HepG2 (cell line): ENCODE measurements at regions not wholly inside any gene's neighbourhood (a gene's known extent, or its start where the extent isn't known, plus 50 kb on each side); places are given as distances from the start of the nearest gene placed in this dataset.

Experiments
- ATF4 ChIP-seq, 2 experiments: fragments of 450-650 bp in 1 of 2; sonication (generic) in 1 of 2; formaldehyde crosslinking; IDR thresholded peaks; 2 replicates each; pipeline versions ENCODE4 v1.5.0 to v1.8.0; 2020 to 2022; ENCODE audit warnings: mild to moderate bottlenecking in 1 of 2, missing genetic modification reagents in 1 of 2
- BCL6 ChIP-seq: IDR thresholded peaks from 2 replicates; pipeline ENCODE4 v1.6.1; 2016; ENCODE audit warnings: missing genetic modification reagents, missing compliant biosample characterization
- CBX5 ChIP-seq: sonication (generic); formaldehyde crosslinking; IDR thresholded peaks from 2 replicates; pipeline ENCODE4 v1.4.0; 2020; ENCODE audit warnings: missing genetic modification reagents, borderline replicate concordance
- DMTF1 ChIP-seq: sonication (generic); formaldehyde crosslinking; IDR thresholded peaks from 2 replicates; pipeline ENCODE4 v1.4.0; 2020; ENCODE audit warnings: mild to moderate bottlenecking, missing genetic modification reagents
- EP300 ChIP-seq, 3 experiments: sonication (generic) in 1 of 3; formaldehyde crosslinking in 1 of 3; IDR thresholded peaks; 2 replicates each; pipeline versions ENCODE4 v1.5.1 to v1.6.1; 2011 to 2020; ENCODE audit warnings: low read depth in 2 of 3, low read length in 2 of 3, borderline replicate concordance in 1 of 3, improper control_type of control experiment in 1 of 3, mild to moderate bottlenecking in 1 of 3, missing genetic modification reagents in 1 of 3, moderate library complexity in 1 of 3
- FLYWCH1 ChIP-seq: sonication (generic); formaldehyde crosslinking; IDR thresholded peaks from 2 replicates; pipeline ENCODE4 v1.8.1; 2023; ENCODE audit warnings: mild to moderate bottlenecking, missing genetic modification reagents
- FOXP4 ChIP-seq: sonication (generic); formaldehyde crosslinking; IDR thresholded peaks from 2 replicates; pipeline ENCODE4 v1.4.0; 2020; ENCODE audit warnings: missing genetic modification reagents
- HDAC1 ChIP-seq: sonication (generic); formaldehyde crosslinking; IDR thresholded peaks from 2 replicates; pipeline ENCODE4 v1.5.1; 2020; ENCODE audit warnings: mild to moderate bottlenecking, missing genetic modification reagents
- HNF4G ChIP-seq, 2 experiments: sonication (generic) in 1 of 2; formaldehyde crosslinking in 1 of 2; IDR thresholded peaks; 2 replicates each; pipeline versions ENCODE4 v1.4.0 to v1.6.1; 2011 to 2020; ENCODE audit warnings: borderline replicate concordance in 2 of 2, low read depth in 2 of 2, mild to moderate bottlenecking in 2 of 2, low read length in 1 of 2, missing genetic modification reagents in 1 of 2, moderate library complexity in 1 of 2
- ISL2 ChIP-seq: sonication (generic); formaldehyde crosslinking; IDR thresholded peaks from 2 replicates; pipeline ENCODE4 v1.5.0; 2020; ENCODE audit warnings: missing genetic modification reagents
- MIXL1 ChIP-seq: IDR thresholded peaks from 2 replicates; pipeline ENCODE4 v1.6.1; 2016
- NR2C2 ChIP-seq: sonication (generic); formaldehyde crosslinking; IDR thresholded peaks from 2 replicates; pipeline ENCODE4 v1.4.0; 2020; ENCODE audit warnings: missing genetic modification reagents, mild to moderate bottlenecking, moderate library complexity, borderline replicate concordance
- PPARG ChIP-seq: conservative IDR thresholded peaks from 2 replicates; pipeline ENCODE4 v1.6.1; 2016; ENCODE audit warnings: missing biosample characterization, missing genetic modification reagents
- RXRA ChIP-seq: sonication (generic); formaldehyde crosslinking; IDR thresholded peaks from 2 replicates; pipeline ENCODE4 v1.5.1; 2020; ENCODE audit warnings: missing genetic modification reagents
- SOX13 ChIP-seq, 3 experiments: fragments of 450-650 bp in 1 of 3; sonication (generic) in 1 of 3; formaldehyde crosslinking in 1 of 3; IDR thresholded peaks in 2 of 3; conservative IDR thresholded peaks in 1 of 3; 2 replicates each; pipeline versions ENCODE4 v1.5.0 to v1.6.1; 2016 to 2020; ENCODE audit warnings: antibody characterized with exemption in 1 of 3, mild to moderate bottlenecking in 1 of 3, missing compliant biosample characterization in 1 of 3, missing genetic modification reagents in 1 of 3, moderate library complexity in 1 of 3
- TEAD3 ChIP-seq: optimal IDR thresholded peaks from 2 replicates; pipeline ENCODE3; 2016; ENCODE audit warnings: borderline replicate concordance
- THRA ChIP-seq: sonication (generic); formaldehyde crosslinking; IDR thresholded peaks from 2 replicates; pipeline ENCODE4 v1.4.0; 2020; ENCODE audit warnings: missing genetic modification reagents, borderline replicate concordance
- ZNF274 ChIP-seq: sonication (generic); formaldehyde crosslinking; IDR thresholded peaks from 2 replicates; pipeline ENCODE4 v1.5.1; 2020; ENCODE audit warnings: mild to moderate bottlenecking, missing genetic modification reagents
- ZNF678 ChIP-seq: sonication (generic); formaldehyde crosslinking; IDR thresholded peaks from 2 replicates; pipeline ENCODE4 v1.4.0; 2020; ENCODE audit warnings: mild to moderate bottlenecking, missing genetic modification reagents

- TF ChIP-seq FOXP4 (CRISPR knock-in tag) (0 out of 2 replicates have a peak, but pooled peaks have one; percentile 29), CBX5 (no peak), RXRA (CRISPR knock-in tag) (peak; percentile 98), THRA (CRISPR knock-in tag) (peak; percentile 83; the same call in 1 of the 2 replicates), BCL6 (CRISPR knock-in tag) (peak; percentile 65), ISL2 (0 out of 2 replicates have a peak, but pooled peaks have one; percentile 35), SOX13 (IDR thresholded peaks at IDR 0.05) (no peak), SOX13 (CRISPR knock-in tag; conservative IDR thresholded peaks at IDR 0.05 in 1 of 2, IDR thresholded peaks at IDR 0.05 in 1 of 2) (peak in 1 of 2 experiments; percentile 87; a peak in 2 of 4 replicates), NR2C2 (CRISPR knock-in tag) (peak; percentile 78), FLYWCH1 (no peak), PPARG (0 out of 2 replicates have a peak, but pooled peaks have one; percentile 44), HNF4G (IDR thresholded peaks at IDR 0.05; ENCODE audit: borderline replicate concordance, low read depth, low read length) (0 out of 2 replicates have a peak, but pooled peaks have one; percentile 7), HNF4G (CRISPR knock-in tag; IDR thresholded peaks at IDR 0.05; ENCODE audit: borderline replicate concordance, low read depth) (no peak), HDAC1 (CRISPR knock-in tag) (peak; percentile 35; the same call in 1 of the 2 replicates), ATF4 (CRISPR knock-in tag; IDR thresholded peaks at IDR 0.05) (0 out of 4 replicates have a peak, but pooled peaks of 1 of the 2 experiments have one; percentile 27), TEAD3 (CRISPR knock-in tag) (peak; percentile 85), EP300 (IDR thresholded peaks at IDR 0.05; ENCODE audit: low read depth in 2 of 2, low read length in 2 of 2) (peak; percentile 25 to 45; a peak in 1 of 4 replicates), EP300 (CRISPR knock-in tag; IDR thresholded peaks at IDR 0.05; ENCODE audit: borderline replicate concordance) (no peak), DMTF1 (no peak), ZNF678 (CRISPR knock-in tag) (no peak), MIXL1 (CRISPR knock-in tag) (0 out of 2 replicates have a peak, but pooled peaks have one; percentile 43), ZNF274 (no peak)
Observed at GRCh38 chr11:33478111-33478573, 221.0 kb downstream of the HIPK3 start (continued).
